Amygdala (tissue), 56 donors: ENCODE measurements at regions not wholly inside any gene's neighbourhood (a gene's known extent, or its start where the extent isn't known, plus 50 kb on each side); places are given as distances from the start of the nearest gene placed in this dataset.

Experiments used
- DNase-seq, 56 donors: peaks; one replicate each; lab custom pipeline; 2025; lab: John Stamatoyannopoulos, UW

DNA sequence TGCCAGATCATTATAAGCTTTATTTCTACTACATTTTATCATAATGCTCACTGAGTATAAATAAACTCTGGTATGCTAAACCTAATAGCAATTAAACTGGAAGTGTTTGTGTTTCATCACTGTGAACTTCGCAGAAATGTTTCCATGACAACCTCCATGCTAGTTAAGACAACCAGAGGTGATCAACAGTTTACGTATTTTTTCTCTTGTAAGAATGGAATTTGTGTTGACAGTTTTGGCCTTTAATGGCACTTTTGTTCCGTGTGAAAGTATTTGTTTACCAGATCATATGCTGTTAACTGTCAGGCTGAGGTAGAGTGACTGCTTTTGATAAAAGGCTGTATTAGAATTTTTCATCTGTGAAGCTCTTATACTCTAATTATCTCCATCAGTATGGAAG lies 212.1 kb upstream of the PPP1R3A start:
- no peak for DNase-seq

DNA sequence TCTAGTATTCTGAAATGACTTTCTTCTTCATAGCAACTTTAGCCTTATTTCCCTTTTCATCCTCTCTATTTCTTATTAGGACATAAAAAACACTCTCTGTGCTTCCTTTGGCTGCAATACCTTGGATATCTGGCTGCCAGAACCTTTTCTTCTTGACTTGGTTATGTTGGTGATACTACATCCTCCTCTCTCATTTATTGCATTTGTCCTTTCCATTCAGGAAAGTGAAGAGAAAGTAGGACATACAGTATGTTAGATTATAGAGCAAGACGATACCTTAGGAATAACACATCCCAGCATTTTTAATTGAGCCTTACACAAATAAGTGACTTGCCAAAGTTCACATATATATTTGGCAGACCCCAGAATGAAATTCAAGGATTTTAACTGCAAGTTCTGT lies 210.1 kb upstream of the PPP1R3A start:
- DNase-seq = no peak

DNA sequence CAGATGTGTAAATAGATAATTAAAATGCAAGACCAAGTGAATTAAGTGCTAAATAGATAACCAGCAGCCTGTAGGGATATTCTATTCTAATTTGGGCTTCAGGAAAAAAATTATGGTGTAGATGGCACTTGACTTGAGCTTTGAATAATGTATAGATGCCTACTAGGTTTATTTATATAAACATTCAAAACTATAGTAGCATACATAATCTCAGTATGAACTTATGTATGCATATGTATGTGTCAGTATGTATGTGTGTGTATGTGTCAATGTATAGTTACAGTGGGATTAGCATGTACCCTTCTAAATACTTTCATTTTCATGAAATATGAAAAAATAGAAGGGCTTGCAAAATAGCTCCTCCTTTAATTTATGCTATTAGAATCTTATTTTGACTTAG lies 207.3 kb upstream of the PPP1R3A start:
- no peak for DNase-seq

DNA sequence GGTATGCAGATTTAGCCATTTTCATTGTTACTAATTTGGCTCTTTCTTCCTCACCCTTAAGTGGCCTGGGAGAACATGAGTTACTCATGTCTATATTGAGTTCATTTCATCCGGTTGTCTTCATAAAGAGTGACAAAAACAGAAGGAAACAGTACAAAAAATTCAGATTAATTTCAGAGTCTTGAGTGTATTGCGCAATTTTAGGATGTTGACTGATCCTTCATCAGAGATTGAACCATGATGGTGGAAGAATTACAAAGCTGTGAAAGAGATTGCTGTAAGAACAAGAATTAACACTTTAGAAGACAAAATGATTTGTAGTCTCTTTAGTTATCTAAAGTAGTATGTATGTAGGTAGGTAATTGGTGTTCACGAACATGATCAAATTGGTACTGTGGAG lies 194.0 kb upstream of the PPP1R3A start:
- no peak for DNase-seq

DNA sequence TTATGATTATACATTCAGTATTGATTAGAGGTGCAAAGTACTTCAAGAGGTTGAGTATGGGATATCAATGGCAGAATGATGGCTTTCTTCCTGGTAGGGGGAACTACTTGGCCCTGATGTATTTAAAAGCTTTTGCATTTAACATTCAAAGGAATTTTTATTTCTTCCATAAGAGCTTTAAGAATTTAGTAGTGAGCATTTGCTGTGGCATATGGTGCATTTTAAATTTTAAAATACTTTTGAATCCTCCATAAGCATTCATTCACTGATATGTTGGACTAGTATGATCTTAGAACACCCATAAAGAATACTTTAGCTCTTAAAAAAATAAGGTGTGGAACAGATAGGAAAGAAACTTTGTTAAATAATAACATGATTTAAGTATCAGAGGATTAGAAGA lies 191.9 kb upstream of the PPP1R3A start:
- DNase-seq = no peak

DNA sequence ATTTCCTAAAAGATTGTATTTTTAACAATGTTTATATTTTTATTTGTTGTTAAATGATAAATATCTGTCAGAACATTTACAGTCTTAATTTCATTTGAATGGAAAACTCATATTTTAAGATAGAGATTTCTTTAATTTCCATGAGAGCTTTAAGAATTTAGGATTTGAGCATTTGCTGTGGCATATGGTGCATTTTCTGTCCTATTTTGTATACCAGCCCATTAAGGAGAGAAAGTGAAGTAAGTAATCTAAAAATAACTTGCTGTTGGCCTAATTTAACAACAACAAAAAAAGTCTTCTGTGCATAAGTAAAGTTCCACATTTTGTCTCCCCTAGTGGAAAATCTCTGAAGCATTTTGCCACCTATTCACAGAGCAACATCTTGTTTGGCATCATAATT lies 190.9 kb upstream of the PPP1R3A start:
- no peak for DNase-seq

DNA sequence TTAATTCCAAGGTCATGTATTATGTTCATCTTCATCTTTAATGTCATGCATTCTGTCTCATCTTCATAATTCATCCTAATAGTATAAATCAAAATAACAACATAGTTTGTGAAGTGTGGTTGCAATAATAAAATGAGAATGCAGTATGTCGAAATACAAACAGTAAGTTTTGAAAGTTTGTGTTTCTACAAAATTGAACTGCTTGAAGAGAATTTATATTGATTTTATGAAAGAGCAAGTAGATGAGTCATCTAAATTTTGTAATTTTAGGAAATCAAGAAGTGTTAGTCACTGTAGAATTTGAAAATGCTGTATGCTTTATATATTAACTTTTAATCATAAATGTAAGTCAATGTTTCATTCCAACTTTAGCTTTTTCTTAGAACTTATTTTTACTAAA lies 190.5 kb upstream of the PPP1R3A start:
- no peak for DNase-seq

DNA sequence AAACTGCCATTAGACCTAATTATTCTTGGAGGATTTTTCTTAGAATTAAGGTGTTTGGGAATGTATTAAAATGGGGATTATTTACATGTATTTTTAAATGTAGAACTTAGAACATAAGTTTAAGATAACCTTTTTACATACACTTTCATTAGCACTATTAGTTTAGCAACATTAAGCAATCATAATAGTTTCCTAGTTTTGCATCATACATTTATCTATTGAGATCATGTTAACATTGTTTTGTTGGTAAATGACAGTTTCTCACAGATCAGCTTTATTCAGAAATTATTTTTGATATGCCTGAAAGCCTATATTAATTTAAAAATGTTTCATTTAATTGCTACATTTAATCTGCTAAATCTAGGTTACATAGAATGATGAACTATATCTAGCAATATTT lies 189.7 kb upstream of the PPP1R3A start:
- DNase-seq = no peak

DNA sequence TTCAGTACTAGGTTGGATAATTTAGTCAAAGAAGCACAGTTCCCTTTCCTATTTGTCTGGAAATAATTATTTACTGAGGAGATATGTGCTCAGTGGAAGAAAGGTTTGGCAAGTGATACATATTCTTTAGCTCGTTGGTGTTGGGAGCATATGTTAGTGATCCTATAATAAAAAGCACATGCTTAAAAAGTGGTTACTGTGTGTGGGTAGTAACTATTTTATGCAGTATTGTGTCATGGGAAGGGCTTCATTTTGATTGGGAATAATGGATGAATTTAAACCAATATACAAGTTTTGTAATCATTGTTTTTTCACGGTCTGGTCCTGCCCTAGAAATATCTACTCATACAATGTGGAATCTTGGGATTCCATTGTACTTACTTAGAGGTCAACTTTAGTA lies 188.7 kb upstream of the PPP1R3A start:
- DNase-seq = no peak

DNA sequence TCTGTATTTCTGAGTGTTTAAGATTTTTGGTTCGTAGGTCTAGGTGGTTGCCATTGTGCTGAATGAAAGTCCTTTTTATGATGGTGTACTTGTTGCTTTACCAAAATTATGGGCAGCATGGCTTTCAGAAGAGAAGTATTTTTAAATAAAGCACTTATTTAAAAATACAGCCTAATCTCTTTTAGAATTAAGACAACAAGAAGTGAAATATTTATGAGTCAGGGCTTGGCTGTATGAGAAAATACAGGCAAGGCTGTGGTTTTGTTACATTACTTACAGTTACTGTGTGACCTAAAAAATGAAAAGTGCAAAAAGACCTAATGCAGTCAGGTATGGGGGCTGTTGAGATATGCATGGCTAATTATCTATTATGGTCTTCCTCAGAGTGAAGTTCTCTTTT lies 185.2 kb upstream of the PPP1R3A start:
- no peak for DNase-seq

DNA sequence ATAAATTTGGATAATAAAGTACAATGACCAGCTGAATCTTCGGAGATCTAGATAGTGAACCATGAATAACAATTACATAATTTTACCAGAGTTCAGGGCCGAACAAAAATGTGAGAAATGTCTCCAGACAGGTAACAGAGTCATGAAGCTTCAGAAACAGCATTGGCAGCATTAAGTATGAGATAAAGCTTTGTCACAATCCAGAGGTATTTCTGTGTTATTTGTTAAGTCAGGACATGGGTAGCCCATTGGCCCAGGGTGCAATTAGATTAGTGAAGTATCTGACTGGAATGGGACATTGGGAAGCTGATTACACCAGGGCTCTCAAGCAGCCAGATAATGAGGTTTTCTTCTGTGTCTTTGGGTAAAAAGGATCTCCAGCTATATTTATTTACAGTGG lies 184.2 kb upstream of the PPP1R3A start:
- no peak for DNase-seq

DNA sequence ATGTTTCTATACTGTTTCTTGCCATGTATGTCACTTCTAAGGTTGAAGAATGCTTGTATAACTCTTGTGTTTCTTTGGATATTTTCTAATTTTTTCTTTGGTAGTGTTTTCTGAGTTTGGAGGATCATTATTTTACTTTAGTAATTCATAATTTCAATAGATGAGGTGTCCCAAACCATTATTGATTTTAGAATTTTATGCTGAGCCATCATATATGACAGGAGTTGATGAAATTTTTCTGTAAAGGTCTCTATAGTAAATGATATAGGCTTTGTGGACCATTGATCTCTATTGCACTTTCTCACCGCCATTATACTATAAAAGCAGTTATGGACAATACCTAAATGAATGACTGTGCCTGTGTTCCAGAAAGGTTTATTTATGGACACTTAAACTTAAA lies 183.3 kb upstream of the PPP1R3A start:
- DNase-seq = no peak

DNA sequence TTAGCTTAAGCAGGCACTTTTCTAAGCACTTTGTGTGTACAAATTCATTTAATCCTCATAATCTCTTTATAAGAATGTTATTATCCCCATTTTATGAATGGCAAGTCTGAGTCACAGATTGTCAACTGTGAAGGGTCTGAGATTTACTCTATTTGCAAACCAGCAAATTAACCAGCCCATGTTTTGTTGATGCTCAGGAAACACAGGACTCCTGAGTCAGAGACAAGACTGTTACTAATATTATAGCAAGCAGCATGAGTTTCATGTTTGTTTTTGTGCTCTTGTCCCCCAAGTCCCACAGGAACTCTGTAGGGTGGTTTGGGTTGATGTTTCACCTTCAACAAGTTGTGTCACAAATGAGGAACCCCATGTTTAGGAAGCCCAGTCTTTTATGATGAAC lies 182.0 kb upstream of the PPP1R3A start:
- no peak for DNase-seq

DNA sequence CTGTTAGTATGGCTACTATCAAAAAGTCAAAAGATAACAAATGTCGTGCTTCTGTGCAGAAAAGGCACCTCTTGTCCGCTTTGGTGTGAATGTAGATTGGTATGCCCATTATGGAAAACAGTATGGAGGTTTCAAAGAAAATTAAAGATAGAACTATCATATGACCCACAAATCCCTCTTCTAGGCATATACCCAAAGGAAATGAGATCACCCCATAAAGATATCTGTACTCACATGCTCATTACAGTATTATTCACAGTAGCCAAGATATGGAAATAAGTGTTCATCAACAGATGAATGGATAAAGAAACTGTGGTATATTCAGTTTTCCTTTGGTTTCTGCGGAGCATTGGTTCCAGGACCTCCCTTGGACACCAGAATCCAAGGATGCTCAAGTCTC lies 180.5 kb upstream of the PPP1R3A start:
- DNase-seq = no peak

DNA sequence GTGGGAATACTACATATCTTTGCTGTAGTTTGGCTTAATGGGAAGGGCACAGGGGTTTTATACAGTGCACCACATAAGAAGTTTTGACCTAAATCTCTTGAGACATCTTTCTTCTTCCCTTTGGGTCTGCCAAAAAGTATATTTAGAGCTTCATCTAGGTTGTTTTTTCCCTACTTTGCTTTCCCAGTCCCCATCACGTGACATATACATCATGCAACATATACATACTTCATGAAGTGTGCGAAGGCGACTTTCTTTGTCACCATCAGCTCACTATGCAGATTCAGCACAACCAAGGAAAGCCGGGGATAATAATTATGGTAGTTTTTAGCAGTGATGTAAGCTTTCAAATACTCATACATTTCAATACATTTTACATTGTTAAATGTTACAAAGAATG lies 177.1 kb upstream of the PPP1R3A start:
- DNase-seq = no peak

DNA sequence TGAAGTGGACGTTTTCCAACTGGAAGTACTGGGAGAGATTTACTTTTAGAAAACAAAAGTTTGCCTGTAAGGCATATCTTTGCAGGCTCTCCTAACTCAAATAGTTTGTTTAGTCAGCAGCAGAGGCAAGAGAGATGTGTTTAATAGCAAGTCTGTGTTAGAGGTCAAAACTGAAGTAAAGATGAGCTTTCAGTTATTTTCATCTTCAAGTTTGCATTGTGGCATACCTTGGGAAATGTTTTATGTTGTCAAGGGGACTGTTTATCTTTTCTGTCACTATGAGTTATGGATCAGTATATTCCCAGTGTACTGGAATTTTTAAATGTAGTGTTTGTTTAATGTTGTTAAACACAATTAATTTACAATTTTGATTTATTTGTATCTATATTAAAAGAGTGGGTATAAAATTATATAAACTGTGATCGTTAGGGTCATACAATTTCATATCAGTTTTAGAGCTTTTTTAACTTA lies 169.7 kb upstream of the PPP1R3A start:
- no peak for DNase-seq

DNA sequence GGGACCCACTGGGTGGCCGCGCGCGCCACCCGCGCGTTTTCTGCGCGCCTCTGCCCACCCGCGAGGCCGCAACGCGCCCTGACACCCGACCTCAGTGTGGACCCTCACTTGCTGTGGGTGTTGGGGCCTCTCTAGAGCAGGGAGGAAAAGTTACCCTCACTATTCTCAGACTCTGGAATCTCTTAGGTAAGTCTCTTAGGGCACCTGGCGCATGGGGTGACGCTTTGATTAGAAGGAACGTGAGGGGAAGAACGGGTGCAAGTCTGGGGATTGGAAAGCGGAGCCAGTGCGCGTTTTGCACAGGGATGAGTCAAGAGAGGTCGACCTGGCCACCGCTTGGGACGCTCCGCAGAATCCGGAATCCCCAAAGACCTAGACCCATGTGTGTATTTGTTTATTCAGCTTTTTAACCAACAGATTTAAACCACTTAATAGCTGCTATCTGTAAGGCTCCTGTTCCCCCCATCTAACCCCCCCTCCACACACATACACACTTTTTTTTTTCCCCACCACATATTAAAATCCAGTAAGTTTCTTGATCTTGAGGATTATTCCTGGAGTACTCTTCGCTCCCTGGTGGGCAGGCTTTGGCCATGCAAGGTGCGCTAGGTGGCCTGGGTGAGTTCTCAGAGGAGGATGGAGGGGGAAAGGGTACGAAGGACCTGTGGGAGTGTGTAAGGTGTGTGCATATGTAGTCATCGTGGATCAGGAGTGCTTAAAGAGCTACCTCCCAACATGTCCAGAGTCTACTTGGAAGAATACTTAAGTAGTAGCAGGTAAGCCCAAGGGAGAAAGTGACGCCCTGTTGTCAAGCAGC lies 169.1 kb upstream of the PPP1R3A start:
- no peak for DNase-seq

DNA sequence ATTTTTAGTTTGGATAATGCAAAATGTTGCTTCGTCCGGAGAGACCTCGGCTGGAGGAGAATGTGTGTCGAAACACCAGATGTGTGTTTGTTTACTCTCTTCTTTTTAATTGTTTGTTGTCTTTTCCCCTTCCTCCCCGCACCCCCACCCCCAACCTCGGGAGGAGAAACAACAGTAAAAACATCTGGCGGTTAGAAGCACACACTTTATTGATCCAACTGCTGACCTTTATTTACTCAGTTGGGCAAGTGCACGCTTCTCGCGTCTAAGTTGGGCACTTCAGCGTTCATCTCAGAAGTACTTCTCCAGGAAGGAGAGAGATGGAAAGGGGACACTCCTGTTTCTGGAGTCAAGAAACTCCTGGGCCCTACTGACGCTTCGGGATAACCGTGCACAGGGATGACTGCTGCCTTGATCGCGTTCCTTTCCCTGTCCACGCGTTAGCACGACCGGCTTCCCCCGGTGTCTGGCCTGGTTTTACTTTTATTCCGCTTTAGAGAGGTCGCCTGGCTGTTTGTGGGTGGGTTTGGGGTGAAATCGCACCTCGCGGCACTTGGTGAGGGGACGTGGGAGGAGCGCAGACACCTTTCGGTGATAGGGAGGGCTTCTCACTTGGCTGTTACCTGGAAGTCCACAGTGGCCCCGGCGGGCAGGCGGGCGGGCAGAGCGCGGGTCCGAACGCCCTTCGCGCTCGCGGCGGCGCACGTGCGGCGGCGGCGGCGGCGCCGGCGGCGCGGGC lies 168.3 kb upstream of the PPP1R3A start:
- DNase-seq = no peak

DNA sequence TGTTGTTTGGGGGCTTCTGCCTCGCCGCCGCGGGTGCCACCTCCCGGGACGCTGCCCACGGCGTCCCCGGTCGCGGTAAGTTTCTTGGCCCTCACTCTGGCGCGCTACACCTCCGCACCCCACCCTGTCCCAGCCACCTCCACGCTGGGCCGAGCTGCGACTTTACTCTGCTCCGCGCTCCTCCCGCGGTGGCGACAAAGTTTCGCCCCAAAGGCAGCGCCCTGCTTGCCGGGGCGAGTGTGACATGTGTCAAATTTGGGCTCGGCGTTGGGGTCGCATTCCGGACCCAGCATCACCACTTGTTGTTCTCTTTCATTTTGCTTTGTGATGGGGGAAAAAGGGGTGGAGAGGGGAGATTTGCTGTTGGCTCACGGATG lies 167.7 kb upstream of the PPP1R3A start:
- DNase-seq = peak in 1 of 56 donors; percentile 25

DNA sequence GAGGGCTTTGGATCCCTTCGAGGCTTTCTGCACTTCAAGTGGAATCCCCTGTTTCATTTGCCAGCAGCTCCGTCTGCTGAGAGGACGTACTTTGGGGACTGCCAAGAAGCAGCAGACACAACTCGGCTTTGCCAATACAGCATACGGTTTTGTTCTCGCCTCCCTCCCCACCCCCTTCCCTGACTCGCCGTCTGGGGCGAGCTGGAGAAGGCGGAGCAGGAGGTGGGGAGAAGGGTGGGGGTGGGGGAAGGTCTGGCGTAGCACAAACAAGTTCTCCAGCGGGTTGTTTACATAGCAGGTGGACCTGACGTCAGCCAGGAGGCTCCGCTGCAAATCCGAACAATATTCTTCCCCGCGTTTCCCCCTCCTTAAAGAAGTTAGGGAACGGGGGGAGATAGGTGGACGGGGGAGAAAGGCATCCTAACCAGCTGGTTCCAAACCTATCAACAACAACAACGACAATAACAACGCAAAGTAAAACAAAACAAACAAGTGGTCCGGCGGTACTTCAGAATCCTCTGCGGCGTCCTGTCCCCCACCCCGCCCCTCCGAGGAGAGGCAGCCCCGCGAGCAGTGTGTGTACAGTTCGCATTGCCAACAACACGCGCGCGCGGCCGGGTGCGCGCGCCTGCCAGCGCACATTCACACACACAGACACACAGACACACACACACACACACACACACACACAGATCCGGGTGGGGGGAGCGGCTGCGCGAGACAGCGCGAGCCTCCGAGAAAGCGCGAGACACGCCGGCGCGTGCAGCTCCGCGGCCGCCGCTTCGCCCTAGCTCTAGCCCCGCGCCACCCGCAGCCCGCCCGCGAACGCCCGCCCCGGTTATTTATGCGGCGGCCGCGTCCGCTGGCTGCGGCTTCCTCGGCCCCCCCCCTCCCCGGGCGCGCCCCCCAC lies 167.0 kb upstream of the PPP1R3A start:
- DNase-seq = peak in 28 of 56 donors; percentile 15 to 64 (median 34)

DNA sequence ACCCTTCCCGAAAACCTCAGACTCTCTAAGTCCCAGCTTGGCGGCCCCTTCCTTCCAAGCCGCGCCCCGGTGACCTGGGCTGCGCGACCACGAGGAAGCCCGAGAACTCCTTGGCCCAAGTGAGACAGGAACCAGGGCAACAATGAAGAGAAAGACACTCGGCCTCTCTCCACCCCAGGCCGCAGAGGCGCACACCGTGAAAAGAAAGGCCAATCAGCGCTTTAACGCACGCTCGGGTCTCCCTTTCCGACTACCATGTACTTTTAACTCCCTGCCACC lies 166.4 kb upstream of the PPP1R3A start:
- peak in 1 of 56 donors; percentile 42 for DNase-seq
